HG03439 (cell line): ENCODE measurements at regions not wholly inside any gene's neighbourhood (a gene's known extent, or its start where the extent isn't known, plus 50 kb on each side); places are given as distances from the start of the nearest gene placed in this dataset.

Source experiments
- ATAC-seq: cut with Tn5 transposase; IDR thresholded peaks from one replicate; pipeline ENCODE4 v1.9.1; 2021; ENCODE audit warnings: mild to moderate bottlenecking, moderate library complexity; ENCODE audit not compliant: unreplicated experiment

- no peak for ATAC-seq
Measured at GRCh38 chr3:76502076-76502475, 537.8 kb upstream of the ROBO2 start.

GRCh38 chr3:76505202-76505845 lies 534.6 kb upstream of the ROBO2 start:
- no peak for ATAC-seq

- ATAC-seq = no peak
Measured at GRCh38 chr3:76509179-76509830, 530.6 kb upstream of the ROBO2 start.

- no peak for ATAC-seq
Measured at GRCh38 chr3:76514836-76515235, 525.1 kb upstream of the ROBO2 start.

- ATAC-seq = no peak
Measured at GRCh38 chr3:76523337-76523736, 516.6 kb upstream of the ROBO2 start.

GRCh38 chr3:76525726-76526125 lies 514.2 kb upstream of the ROBO2 start:
- no peak for ATAC-seq

GRCh38 chr3:76527773-76528172 lies 512.1 kb upstream of the ROBO2 start:
- no peak for ATAC-seq

- ATAC-seq = no peak
Measured at GRCh38 chr3:76532158-76532822, 507.6 kb upstream of the ROBO2 start.

GRCh38 chr3:76533710-76534109 lies 506.2 kb upstream of the ROBO2 start:
- ATAC-seq = peak; percentile 58

- ATAC-seq = peak; percentile 63
Measured at GRCh38 chr3:76537857-76538256, 502.0 kb upstream of the ROBO2 start.

- ATAC-seq = no peak
Measured at GRCh38 chr3:76547674-76548073, 492.2 kb upstream of the ROBO2 start.

GRCh38 chr3:76550522-76551201 lies 489.2 kb upstream of the ROBO2 start:
- no peak for ATAC-seq

- ATAC-seq = no peak
Measured at GRCh38 chr3:76551739-76552138, 488.2 kb upstream of the ROBO2 start.

- ATAC-seq = no peak
Measured at GRCh38 chr3:76552653-76553052, 487.2 kb upstream of the ROBO2 start.

GRCh38 chr3:76554707-76555106 lies 485.2 kb upstream of the ROBO2 start:
- no peak for ATAC-seq

- no peak for ATAC-seq
Measured at GRCh38 chr3:76561494-76562236, 478.2 kb upstream of the ROBO2 start.

GRCh38 chr3:76565496-76566210 lies 474.2 kb upstream of the ROBO2 start:
- ATAC-seq = no peak

- no peak for ATAC-seq
Measured at GRCh38 chr3:76566211-76566534, 473.7 kb upstream of the ROBO2 start.

GRCh38 chr3:76566904-76567303 lies 473.0 kb upstream of the ROBO2 start:
- ATAC-seq = no peak

GRCh38 chr3:76570436-76571057 lies 469.4 kb upstream of the ROBO2 start:
- no peak for ATAC-seq
